ENCODE measurements at regions not wholly inside any gene's neighbourhood (a gene's known extent, or its start where the extent isn't known, plus 50 kb on each side); places are given as distances from the start of the nearest gene placed in this dataset.

- Histone ChIP-seq H3K36me3 (no peaks in the 10 kb centered on the region), H3K4me3 (no peak overlapping the region), H3K9me3 (peaks cover 0 to 9% of the 10 kb centered on the region in 2 donors), H3K27ac (no peak overlapping the region), H3K27me3 (no peaks in the 10 kb centered on the region), H3K4me1 (no peaks in the 10 kb centered on the region)
- DNase-seq (ENCODE audit: low spot score in 2 of 2), result no peak
- intact Hi-C loops (cut with DNase I; ENCODE audit: low total_unique reads), result no loop called here
- TF ChIP-seq CTCF (IDR thresholded peaks at IDR 0.05), result no peak
- TF ChIP-seq POLR2AphosphoS5 (IDR thresholded peaks at IDR 0.05), result no peak
- no peak for TF ChIP-seq POLR2A (IDR thresholded peaks at IDR 0.05)
These were observed 176.2 kb upstream of the AHI1 start for GRCh38 chr6:135673501-135674309.

- DNase-seq (ENCODE audit: low spot score in 2 of 2), result no peak
- Histone ChIP-seq H3K27me3 (no peaks in the 10 kb centered on the region), H3K36me3 (no peaks in the 10 kb centered on the region), H3K4me1 (no peaks in the 10 kb centered on the region), H3K4me3 (no peak overlapping the region), H3K9me3 (peaks cover 0 to 9% of the 10 kb centered on the region in 2 donors), H3K27ac (no peak overlapping the region)
- intact Hi-C loops (cut with DNase I; ENCODE audit: low total_unique reads), result no loop called here
- TF ChIP-seq POLR2A (IDR thresholded peaks at IDR 0.05), result no peak
- no peak for TF ChIP-seq CTCF (IDR thresholded peaks at IDR 0.05)
- no peak for TF ChIP-seq POLR2AphosphoS5 (IDR thresholded peaks at IDR 0.05)
These were observed 176.5 kb upstream of the PDE7B start for GRCh38 chr6:135675026-135675425.

GRCh38 chr6:135675862-135676261, 175.6 kb upstream of the PDE7B start:
- H3K27me3 ChIP-seq, result no peaks in the 10 kb centered on the region
- no peak for DNase-seq (ENCODE audit: low spot score in 2 of 2)
- H3K4me3 ChIP-seq, result no peak overlapping the region
- no peak overlapping the region for H3K27ac ChIP-seq
- intact Hi-C loops (cut with DNase I; ENCODE audit: low total_unique reads), result no loop called here
- H3K4me1 ChIP-seq, result no peaks in the 10 kb centered on the region
- H3K36me3 ChIP-seq, result no peaks in the 10 kb centered on the region
- H3K9me3 ChIP-seq, result peaks cover 0 to 9% of the 10 kb centered on the region in 2 donors
- TF ChIP-seq POLR2AphosphoS5 (IDR thresholded peaks at IDR 0.05) (no peak), POLR2A (IDR thresholded peaks at IDR 0.05) (no peak), CTCF (IDR thresholded peaks at IDR 0.05) (no peak)

- no peak overlapping the region for H3K4me3 ChIP-seq
- TF ChIP-seq POLR2A (IDR thresholded peaks at IDR 0.05) (no peak), CTCF (IDR thresholded peaks at IDR 0.05) (no peak), POLR2AphosphoS5 (IDR thresholded peaks at IDR 0.05) (no peak)
- intact Hi-C loops (cut with DNase I; ENCODE audit: low total_unique reads), result no loop called here
These were observed 170.3 kb upstream of the PDE7B start for GRCh38 chr6:135680964-135681913.

More at GRCh38 chr6:135680964-135681913, 170.3 kb upstream of the PDE7B start:
- no peak for DNase-seq (ENCODE audit: low spot score in 2 of 2)
- Histone ChIP-seq H3K27ac (no peak overlapping the region), H3K36me3 (no peaks in the 10 kb centered on the region), H3K4me1 (no peaks in the 10 kb centered on the region), H3K9me3 (no peaks in the 10 kb centered on the region), H3K27me3 (no peaks in the 10 kb centered on the region)

Measured in breast epithelium (tissue), 4 donors.